ENCODE measurements at regions not wholly inside any gene's neighbourhood (a gene's known extent, or its start where the extent isn't known, plus 50 kb on each side); places are given as distances from the start of the nearest gene placed in this dataset.
"Not testable (repeated sequence)": the region's sequence is repeated elsewhere in the genome, so short reads cannot be mapped to it uniquely, and the experiment has no call there.

DNA sequence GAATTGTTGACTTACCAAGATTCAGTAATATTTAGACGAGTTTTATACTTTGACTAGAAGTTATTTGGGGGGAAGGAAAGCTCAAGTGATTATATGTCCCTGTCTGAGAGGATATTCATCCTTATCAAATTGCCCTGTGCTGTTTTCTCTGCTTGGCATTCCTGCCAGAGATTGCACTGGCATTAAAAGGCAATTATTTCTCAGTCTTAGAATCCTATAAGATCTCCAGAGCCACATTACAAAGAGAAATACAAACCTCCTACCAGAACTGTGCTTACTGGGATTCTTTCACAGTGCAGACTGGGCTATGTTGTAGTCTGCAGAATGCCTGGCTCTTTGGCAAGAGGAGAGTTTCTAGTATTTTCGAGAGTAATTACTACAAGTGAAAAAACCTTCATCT lies 342.4 kb downstream of the HGF start:
- DNase-seq: no peak

DNA sequence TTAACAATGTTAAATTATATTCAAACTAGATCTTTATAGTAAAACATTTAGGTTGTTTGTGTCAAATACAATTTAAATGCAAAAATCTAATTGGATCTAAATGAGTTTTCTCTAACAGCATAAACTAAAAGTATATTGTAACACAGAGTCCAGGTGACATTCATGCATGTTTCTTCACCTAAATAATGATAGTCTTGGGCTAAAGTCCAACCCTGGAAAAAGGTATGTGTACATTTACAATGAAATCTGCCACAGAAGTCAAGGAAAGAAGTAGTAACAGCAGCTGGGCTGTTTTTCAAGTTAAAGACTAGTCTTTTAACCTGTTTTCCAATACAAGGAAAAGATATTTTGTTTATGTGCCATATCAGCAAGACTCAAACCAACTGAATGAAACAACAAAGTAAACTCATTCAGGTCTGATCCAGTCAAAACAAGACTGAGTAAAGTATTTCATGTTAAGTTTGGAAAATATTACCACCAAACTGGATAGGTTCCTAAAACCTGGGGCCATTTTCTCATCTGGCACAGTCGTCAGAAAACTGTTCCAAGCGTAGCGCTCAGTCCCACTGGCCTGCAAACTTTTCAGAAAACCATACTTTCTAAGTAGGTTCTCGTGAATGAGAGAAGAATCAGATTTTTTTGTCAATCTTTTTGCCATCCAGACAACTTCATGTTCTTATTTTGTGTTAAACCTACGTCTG lies 349.2 kb downstream of the HGF start:
- DNase-seq: no peak

DNA sequence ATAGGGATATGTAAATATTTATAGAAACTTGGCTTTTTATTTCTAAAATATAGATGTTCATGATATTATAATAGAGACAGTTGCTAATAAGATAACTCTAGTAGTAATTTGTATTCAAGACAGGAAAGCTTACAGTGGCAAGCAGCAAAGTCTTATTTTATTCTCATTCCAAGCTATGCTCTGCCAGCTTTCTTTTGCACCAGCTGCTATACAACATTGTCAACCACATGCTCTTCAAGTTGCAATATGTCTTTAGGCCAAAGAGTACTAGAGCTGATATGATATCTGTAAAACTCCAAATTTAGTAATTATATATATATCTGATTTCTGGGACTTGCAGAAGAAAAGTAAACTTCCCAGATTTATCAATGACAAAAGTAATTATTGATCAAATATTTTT lies 350.1 kb downstream of the HGF start:
- no peak for DNase-seq

DNA sequence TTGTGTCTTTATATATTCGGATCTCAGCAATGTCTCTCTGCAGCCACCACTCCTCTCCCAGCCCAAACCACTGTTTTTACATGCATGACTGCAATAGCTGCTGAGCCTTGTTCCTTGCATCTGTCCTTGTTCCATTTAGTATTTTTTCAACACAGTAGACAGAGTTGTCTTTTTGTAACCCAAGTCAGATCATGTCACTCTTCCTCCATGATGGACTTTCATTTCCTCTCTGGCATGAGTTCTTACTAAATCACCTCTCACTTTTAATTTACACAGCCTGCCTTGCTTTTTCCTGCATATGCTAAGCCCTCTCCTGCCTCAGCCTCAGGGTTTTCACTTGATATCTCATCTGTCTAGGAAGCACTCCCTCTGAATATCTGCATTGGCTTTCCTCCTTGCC lies 353.2 kb downstream of the HGF start:
- no peak for DNase-seq

DNA sequence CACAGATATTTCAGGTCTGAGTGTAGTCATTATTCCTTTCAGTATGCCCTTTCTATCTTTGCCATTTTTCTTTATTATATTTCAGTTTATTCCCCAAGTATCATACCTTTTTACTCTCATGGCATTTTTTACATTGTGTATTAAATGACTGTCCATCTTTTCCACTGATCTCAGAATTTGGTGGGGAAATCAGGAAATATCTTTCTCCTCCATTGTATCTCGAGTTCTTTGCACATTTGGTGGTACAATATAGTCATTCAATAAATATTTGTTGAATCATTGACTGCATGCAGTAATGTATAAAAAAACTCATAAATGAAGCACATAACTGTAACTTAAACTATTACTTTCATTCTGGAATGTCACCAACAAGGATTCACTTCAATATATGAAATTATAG lies 354.7 kb downstream of the HGF start:
- DNase-seq: no peak

DNA sequence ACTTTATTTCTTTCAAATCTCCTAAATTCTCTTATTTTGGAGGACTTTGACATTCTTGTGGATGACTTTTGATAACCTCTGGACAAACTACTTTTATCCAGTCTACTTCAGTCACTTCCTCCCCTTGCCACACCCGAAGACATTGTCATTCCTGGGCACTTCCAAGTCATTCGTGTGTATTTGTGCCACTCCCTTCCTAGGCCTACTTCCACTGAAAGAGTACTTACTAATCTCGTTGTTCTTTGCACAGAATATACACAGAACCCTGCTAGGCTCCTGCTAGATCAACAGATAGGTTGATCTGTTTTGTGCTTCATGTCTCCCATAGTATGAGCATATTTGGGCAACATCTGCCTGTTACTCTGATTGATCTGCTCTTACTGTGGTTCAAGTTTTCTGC lies 355.4 kb downstream of the HGF start:
- DNase-seq: no peak

DNA sequence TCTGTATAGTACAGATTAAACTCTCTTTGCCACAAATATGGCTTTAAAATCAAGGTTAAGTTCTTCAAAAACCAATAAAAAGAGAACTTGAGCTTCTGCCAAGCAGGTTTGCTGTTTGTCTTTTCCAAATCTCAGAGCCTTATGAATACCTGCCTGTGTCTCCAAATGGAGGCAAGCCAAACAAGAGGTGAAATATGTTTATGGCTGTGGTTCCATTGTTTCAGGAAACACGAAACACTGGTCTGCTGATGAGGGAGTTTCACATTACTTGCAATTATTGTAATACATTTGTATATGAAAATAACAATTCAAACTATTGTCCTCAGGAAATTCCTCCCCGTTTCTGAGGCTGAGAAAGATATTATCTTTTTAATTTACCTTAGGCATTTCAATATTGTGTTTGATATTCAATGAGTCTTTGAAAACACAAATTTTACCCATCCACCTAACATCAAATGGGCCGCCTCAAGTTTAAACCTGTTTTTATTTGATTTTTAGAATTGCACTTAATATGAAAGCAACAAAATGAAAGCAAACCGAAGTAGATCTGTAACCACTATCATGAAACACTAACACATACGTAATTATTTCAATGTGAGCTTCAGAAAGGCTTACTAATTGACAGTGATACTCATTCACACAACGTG lies 359.3 kb downstream of the HGF start:
- DNase-seq: no peak

DNA sequence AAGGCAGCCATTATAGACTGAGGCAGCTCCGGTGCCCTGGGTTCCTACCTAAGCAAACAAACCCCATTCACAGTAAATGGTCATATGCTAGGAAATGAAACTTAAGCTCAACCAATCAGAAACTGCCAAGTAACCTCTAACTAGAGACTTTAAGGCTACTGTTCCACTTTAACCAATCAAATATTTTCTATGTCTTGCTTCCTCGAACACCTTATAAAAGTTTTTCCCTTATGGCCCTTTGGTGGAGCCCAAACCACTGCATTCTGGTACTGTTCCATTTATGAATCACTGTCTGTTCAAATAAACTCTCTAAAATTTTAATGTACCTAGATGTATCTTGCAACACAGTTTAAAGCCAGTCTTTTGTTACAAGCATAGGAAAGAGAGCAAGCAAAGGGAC lies 361.1 kb downstream of the HGF start:
- no peak for DNase-seq

DNA sequence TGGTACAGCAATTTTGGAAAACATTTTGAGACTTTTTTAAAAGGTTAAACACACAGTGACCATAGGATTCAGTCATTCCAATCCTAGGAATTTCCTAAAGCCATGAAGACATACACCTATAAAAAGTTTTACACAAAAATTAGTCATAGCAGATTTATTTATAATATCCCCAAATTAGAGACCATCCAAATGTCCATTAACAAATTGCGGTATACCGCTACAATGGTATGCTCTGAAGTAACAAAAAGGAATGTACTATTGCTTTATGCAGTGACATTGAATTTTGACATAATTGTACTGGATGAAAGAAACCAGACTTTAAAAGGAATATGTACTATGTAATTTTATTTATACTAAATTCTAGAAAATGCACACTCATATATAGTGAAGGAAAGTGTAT lies 362.8 kb downstream of the HGF start:
- DNase-seq: no peak

DNA sequence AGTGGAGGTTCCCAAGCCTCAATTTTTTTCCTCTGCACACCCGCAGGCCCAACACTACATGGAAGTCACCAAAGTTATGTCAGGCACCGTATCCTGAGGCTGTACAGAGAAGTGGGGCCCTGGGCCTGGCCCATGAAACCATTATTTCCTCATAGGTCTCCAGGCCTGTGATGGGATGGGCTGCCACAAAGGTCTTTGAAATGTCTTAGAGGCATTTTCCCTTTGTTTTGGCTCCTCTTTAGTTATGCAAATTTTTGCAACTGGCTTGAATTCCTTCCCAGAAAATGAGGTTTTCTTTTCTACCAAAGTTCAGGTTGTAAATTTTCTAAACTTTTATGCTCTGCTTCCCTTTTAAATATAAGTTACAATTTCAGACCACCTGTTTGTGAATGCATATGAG lies 365.2 kb downstream of the HGF start:
- DNase-seq: no peak

DNA sequence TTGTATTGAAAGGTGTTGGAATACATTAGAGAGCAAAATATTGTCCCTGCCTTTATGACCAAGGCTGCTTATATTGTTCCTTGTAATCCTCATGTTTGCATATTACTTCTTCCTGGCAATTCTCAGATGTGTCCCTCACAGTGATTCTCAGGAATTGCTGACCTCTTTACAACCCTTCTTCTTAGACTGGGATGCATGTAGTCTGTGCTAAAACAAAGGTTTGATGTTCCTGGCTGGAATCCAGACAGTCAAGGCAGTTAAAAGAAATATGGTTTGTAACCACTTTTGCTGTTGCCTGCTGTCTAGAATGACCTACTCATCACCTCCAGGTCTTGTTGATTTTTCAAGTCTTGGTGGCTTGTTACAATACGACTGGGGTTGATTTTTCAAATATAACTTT lies 367.6 kb downstream of the HGF start:
- no peak for DNase-seq

DNA sequence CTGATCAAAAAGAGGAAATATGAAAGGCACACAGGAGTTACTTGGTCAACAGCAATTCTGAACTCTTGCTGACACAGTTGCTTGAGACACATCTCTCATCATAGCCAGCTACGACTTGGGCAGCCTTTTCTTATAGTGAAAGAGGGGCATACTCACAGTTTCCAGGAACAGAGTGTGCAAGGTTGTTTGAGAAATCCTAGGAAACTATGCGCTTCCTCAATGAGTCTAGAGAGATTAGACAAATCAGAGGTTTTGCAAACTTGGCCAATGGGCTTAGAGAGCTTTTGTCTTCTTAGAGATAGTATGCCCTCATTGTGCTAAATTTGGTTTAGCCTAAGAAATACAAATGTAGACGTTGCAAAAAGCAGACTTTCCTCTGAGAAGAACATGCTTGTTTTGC lies 370.4 kb downstream of the HGF start:
- no peak for DNase-seq

DNA sequence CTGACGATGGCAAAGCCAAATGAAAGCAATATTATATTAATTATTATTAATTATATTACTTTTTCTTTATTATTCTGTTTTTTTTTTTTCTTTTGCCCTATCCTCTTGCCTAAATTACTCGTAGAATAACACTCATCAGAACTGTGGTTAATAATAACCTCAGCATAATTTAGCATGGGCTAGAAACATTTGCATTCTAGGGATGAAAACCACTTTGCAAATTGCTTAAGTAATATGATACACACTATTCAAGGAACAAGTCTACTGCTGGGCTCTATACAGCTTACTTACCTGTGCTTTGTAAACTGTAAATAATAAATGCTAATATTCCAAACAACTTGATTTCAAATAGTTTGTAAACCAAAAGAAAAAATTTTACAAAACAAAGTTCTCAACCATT lies 375.8 kb downstream of the HGF start:
- no peak for DNase-seq

DNA sequence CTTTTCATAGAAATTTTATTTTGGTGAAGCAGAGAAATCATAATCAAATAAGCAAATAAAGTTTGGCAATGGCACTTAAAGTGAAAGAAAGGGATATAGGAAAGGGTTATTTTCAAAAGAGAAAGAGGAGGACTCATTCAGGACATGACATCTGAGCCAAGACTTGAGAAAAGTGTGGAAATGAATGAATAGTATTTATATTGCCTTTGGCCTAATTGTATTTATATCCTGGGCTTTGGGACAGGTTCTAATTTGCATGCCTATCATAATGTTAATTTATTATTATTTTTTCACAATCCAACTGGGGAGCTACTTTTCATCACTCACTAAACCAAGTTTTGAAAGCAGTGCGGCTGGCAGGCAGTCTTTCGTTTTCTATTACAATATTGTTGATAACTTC lies 376.8 kb downstream of the HGF start:
- DNase-seq: no peak

DNA sequence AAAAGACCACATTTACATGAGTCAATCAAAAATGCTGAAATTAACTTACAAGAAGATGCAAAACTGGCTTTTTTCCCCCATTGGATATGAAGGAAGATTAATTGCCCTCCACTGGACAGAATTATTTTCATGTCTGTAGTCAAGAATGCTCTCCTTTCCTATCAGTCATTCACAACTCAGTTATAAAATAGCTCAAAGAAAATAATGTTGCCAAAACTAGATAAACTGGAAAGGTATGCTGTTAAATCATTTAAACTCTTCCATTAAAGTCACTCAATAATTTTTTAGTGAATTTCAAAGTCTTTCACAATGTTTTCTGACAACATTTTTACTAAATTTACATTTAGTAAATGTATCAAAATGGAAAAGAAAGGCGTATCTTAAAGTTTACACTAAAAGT lies 384.5 kb downstream of the HGF start:
- DNase-seq: no peak

DNA sequence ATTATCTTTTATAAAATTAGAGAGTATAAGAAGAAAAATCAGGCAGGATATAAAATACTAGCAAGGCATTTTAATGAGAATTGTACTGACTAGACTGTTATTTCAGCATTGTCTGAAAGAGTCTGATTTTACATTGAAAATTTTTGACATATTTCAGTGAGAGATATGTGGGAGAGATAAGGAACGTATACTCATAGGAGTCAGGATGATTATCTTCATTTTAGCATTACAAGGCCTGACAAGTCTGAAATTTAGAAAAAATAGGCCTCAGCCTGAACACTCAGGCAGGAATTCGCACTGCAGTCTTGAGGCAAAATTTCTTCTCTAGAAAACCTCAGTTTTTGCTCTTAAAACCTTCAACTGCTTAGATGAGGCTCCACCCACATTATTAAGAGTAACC lies 386.0 kb downstream of the HGF start:
- DNase-seq: no peak

DNA sequence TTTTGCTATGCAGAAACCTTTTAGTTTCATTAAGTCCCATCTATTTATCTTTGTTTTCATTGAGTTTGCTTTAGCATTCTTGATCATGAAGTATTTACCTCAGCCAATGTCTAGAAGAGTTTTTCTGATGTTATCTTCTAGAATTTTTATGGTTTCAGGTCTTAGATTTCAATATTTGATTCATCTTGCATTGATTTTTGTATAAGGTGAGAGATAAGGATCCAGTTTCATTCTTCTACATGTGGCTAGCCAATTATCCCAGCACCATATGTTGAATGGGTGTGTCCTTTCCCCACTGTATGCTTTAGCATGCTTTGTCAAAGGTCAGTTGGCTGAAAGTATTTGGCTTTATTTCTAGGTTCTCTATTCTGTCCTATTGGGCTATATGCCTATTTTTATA lies 395.2 kb downstream of the HGF start:
- not testable (repeated sequence) for DNase-seq

DNA sequence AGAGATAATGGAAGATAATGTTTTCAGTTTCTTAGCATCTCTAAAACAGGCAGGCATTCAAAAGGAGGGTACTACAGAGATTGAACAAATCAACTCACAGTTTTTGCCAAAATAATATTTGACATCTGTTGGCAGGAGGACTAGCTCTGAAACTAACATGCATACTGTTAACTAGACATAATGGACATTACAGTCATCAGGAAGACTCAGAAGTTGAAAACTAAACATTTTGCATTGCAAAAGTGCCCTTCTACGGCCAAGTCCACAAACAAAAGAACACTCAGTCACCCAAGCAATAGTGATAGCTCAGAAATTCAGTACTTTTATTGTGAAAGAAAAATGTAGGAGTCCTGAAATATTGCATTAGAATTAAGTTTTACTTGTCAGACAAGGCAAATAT lies 399.0 kb downstream of the HGF start:
- DNase-seq: no peak

DNA sequence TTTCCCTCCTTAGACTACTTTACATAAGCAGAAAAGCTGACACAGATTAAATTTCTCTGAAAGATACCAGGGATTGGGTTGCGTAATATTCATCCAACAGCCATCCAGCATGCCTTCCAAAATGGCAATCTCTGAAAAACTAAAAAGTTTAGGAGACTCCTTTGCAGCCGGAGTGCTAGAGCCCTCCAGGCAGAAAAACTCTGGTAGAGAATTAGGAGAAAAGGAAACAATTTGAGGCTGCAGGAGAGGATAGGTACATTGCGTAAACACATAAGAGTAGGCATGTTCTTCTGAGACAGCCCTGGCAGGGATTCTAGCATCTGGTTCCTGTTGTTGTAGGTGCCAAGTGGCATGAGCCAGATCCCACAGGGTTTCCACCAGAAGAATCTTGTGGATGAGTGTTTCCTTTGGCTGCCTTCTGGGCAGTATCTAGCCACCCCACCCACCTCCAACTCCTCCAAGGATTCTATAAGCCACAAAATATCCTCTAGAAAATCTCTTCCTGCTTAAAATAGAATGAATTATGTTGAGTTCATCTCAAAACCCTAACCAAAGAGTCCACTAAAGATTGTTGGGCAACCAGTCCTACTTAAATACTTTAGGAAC lies 402.4 kb downstream of the HGF start:
- no peak for DNase-seq

DNA sequence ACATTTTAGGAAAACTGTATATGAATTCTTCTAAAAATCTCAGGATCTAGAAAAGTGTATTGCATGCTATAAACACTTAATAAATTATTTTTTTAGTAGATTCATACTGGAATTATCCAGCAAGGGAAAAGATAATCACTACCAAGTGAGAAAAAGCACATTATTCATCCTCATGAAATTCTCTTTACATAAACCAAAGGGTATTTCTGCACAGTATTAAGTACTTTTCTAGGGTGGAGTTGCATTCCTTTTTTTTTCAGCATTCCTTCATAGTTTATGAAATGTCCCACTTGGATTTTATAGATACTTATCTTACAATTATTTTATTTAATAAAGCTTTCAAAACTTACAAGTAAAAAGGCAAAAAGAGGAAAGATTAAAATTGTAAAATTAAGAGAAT lies 403.3 kb downstream of the HGF start:
- no peak for DNase-seq

DNA sequence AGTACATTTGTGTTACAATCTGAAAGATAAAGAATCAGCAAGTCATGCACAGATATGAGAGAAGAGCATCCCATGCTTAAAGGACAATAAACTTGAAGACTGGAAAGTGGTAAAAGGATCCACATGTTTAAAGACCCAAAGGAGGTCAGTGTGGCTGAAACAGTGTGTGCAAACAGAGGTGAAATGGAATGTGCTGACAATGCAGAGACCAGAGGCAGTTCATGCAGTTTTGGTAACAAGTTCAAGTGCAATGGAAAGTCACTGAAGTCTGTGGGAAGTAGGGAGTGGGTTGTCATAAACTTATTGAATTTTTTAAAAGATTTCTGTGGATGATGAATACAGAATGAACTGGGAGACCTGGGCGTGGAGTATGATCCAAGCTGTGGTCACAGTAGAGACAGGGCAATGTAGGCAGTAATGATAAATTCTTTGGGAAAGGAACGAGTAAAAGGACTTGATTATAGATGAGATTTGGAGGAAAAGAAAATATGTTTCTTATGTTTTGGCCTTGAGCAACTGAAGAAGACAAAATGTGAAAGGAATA lies 408.0 kb downstream of the HGF start:
- no peak for DNase-seq

DNA sequence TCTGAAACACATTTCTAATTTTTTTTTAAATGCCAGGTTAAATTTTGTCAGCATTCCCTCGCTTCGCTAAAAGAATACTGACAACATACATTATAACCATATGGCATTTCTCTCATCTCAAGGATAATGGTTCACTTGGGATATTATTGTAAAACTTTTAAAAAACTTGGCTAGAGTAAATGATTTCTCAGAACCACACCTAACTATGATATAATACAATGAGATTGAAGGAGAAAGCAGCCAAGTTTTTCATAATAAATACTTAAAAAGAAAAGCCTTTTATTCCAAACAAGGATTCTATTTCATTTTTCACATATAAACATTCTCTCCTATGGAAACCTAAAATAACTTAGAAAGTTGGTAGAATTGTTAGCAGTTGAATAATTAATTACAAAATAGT lies 413.9 kb downstream of the HGF start:
- no peak for DNase-seq

DNA sequence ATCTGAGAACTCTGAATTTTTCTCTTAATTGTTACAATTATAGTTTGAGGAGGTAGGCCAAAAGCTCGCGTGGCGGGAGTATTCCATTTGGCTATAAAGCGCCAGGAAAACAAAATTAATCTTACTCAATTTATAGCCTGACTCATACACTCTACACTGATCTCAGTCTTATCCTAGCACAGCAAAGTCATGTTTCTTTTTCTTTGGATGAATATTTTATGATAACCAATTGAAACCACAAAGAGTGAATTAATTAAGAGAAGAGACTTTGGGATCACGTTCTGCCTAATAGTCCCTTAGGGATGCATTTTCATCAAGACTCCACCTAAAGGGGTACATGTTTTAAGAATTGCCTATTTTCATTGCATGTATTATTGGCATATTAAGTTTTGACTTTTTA lies 420.8 kb downstream of the HGF start:
- no peak for DNase-seq

DNA sequence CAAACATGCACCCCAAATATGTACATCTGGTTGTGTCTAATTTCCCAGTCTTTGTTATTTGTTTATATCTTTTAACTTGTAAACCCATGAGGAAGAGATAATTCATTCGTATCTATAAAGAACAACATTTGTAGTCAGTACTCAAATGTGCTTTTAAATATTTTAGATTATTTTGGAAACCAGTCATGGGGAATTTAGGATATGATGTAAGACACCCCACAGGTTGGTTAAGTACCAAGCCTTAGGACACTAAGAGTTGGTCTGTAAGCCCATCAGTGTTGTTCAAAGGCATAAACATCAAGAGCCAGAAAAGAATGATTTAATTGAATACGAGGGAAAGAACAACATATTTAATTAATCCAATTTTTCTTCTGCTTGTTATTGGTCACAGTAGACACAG lies 421.1 kb upstream of the SEMA3C start:
- no peak for DNase-seq

Data from activated gamma-delta T cell (primary cell).